ENCODE measurements at regions not wholly inside any gene's neighbourhood (a gene's known extent, or its start where the extent isn't known, plus 50 kb on each side); places are given as distances from the start of the nearest gene placed in this dataset.

- in situ Hi-C loops (cut with MboI; ENCODE audit: low pct_unique_long_range_greater_than_20kb in 2 of 9, low sequenced_read_pairs in 9 of 9, unreplicated experiment in 9 of 9): no loop called here
- no peak for ATAC-seq (replicated peaks in 6 of 8)
These were observed 147.4 kb downstream of the IL15 start for GRCh38 chr4:141783770-141784169.

GRCh38 chr4:141786946-141787345 is 150.6 kb downstream of the IL15 start:
- in situ Hi-C loops (cut with MboI; ENCODE audit: low pct_unique_long_range_greater_than_20kb in 2 of 9, low sequenced_read_pairs in 9 of 9, unreplicated experiment in 9 of 9): no loop called here
- ATAC-seq (replicated peaks in 6 of 8): no peak
- Histone ChIP-seq H3K4me1 (replicated peaks in 1 of 2) (no peaks in the 10 kb centered on the region), H3K27ac (no peak overlapping the region), H3K4me3 (no peak overlapping the region)

More at GRCh38 chr4:141783770-141784169, 147.4 kb downstream of the IL15 start:
- no peak overlapping the region for H3K4me3 ChIP-seq
- no peaks in the 10 kb centered on the region for H3K4me1 ChIP-seq (replicated peaks in 1 of 2)
- no peak overlapping the region for H3K27ac ChIP-seq

GRCh38 chr4:141788169-141788915 is 152.0 kb downstream of the IL15 start:
- 29 to 100% (median 74%) methylated on average over 2 to 4 of the region's 4 CpGs; no CpG with 5 or more reads in 2 of the 10 experiments for WGBS, 10 experiments
- Histone ChIP-seq H3K4me1 (replicated peaks in 1 of 2) (no peaks in the 10 kb centered on the region), H3K27ac (no peak overlapping the region), H3K4me3 (no peak overlapping the region)
- no peak for ATAC-seq (replicated peaks in 6 of 8)
- in situ Hi-C loops (cut with MboI; ENCODE audit: low pct_unique_long_range_greater_than_20kb in 2 of 9, low sequenced_read_pairs in 9 of 9, unreplicated experiment in 9 of 9): no loop called here

GRCh38 chr4:141789716-141790115 is 153.3 kb downstream of the IL15 start:
- ATAC-seq (replicated peaks in 6 of 8): no peak
- no peaks in the 10 kb centered on the region for H3K4me1 ChIP-seq (replicated peaks in 1 of 2)
- in situ Hi-C loops (cut with MboI; ENCODE audit: low pct_unique_long_range_greater_than_20kb in 2 of 9, low sequenced_read_pairs in 9 of 9, unreplicated experiment in 9 of 9): no loop called here
- no peak overlapping the region for H3K27ac ChIP-seq
- H3K4me3 ChIP-seq: no peak overlapping the region
- WGBS, 10 experiments: 71 to 100% (median 90%) methylated on average over 1 to 4 of the region's 4 CpGs; no CpG with 5 or more reads in 2 of the 10 experiments

GRCh38 chr4:141792164-141792563 is 155.8 kb downstream of the IL15 start:
- Histone ChIP-seq H3K4me1 (replicated peaks in 1 of 2) (no peaks in the 10 kb centered on the region), H3K27ac (no peak overlapping the region), H3K4me3 (no peak overlapping the region)
- 33 to 100% (median 94%) methylated on average over 1 to 2 of the region's 2 CpGs; no CpG with 5 or more reads in 3 of the 10 experiments for WGBS, 10 experiments
- in situ Hi-C loops (cut with MboI; ENCODE audit: low pct_unique_long_range_greater_than_20kb in 2 of 9, low sequenced_read_pairs in 9 of 9, unreplicated experiment in 9 of 9): no loop called here
- ATAC-seq (replicated peaks in 6 of 8): no peak

- Histone ChIP-seq H3K4me1 (replicated peaks in 1 of 2) (peaks cover 0 to 8% of the 10 kb centered on the region in 2 donors), H3K27ac (no peak overlapping the region), H3K4me3 (no peak overlapping the region)
- 67 to 100% (median 95%) methylated on average over 2 of the region's 2 CpGs; no CpG with 5 or more reads in 1 of the 10 experiments for WGBS, 10 experiments
- in situ Hi-C loops (cut with MboI; ENCODE audit: low pct_unique_long_range_greater_than_20kb in 2 of 9, low sequenced_read_pairs in 9 of 9, unreplicated experiment in 9 of 9): no loop called here
- ATAC-seq (replicated peaks in 6 of 8): no peak
These were observed 161.6 kb downstream of the IL15 start for GRCh38 chr4:141797966-141798365.

GRCh38 chr4:141801558-141801957 is 165.2 kb downstream of the IL15 start:
- Histone ChIP-seq H3K4me3 (no peak overlapping the region), H3K27ac (no peak overlapping the region), H3K4me1 (replicated peaks in 1 of 2) (peaks cover 0 to 8% of the 10 kb centered on the region in 2 donors)
- 40 to 100% (median 84%) methylated on average over 1 to 3 of the region's 3 CpGs for WGBS, 10 experiments
- ATAC-seq (replicated peaks in 6 of 8): no peak
- in situ Hi-C loops (cut with MboI; ENCODE audit: low pct_unique_long_range_greater_than_20kb in 2 of 9, low sequenced_read_pairs in 9 of 9, unreplicated experiment in 9 of 9): no loop called here

- Histone ChIP-seq H3K4me1 (replicated peaks in 1 of 2) (peaks cover 0 to 8% of the 10 kb centered on the region in 2 donors), H3K27ac (peak overlapping the region in 1 of 2 donors; percentile 63), H3K4me3 (no peak overlapping the region)
- peak in 3 of 8 experiments; percentile 44 to 61 (median 58) for ATAC-seq (replicated peaks in 6 of 8)
- in situ Hi-C loops (cut with MboI; ENCODE audit: low pct_unique_long_range_greater_than_20kb in 2 of 9, low sequenced_read_pairs in 9 of 9, unreplicated experiment in 9 of 9): no loop called here
- WGBS, 10 experiments: 36 to 78% (median 63%) methylated on average over 1 of the region's 1 CpG; no CpG with 5 or more reads in 1 of the 10 experiments
These were observed 165.9 kb downstream of the IL15 start for GRCh38 chr4:141802333-141802732.

- H3K4me3 ChIP-seq: no peak overlapping the region
- WGBS, 10 experiments: 63 to 100% (median 83%) methylated on average over 1 of the region's 1 CpG; no CpG with 5 or more reads in 3 of the 10 experiments
- H3K27ac ChIP-seq: no peak overlapping the region
- peaks cover 0 to 9% of the 10 kb centered on the region in 2 donors for H3K4me1 ChIP-seq (replicated peaks in 1 of 2)
- in situ Hi-C loops (cut with MboI; ENCODE audit: low pct_unique_long_range_greater_than_20kb in 2 of 9, low sequenced_read_pairs in 9 of 9, unreplicated experiment in 9 of 9): no loop called here
- ATAC-seq (replicated peaks in 6 of 8): no peak
These were observed 168.5 kb downstream of the IL15 start for GRCh38 chr4:141804836-141805235.

- in situ Hi-C loops (cut with MboI; ENCODE audit: low pct_unique_long_range_greater_than_20kb in 2 of 9, low sequenced_read_pairs in 9 of 9, unreplicated experiment in 9 of 9): no loop called here
- H3K27ac ChIP-seq: no peak overlapping the region
- 7 to 93% (median 65%) methylated on average over 1 to 4 of the region's 4 CpGs for WGBS, 10 experiments
- peak in 6 of 8 experiments; percentile 53 to 97 (median 73) for ATAC-seq (replicated peaks in 6 of 8)
- H3K4me1 ChIP-seq (replicated peaks in 1 of 2): peaks cover 0 to 13% of the 10 kb centered on the region in 2 donors
- no peak overlapping the region for H3K4me3 ChIP-seq
These were observed 170.9 kb downstream of the IL15 start for GRCh38 chr4:141807103-141807891.

GRCh38 chr4:141810038-141810711 is 173.8 kb downstream of the IL15 start:
- 45 to 91% (median 67%) methylated on average over 3 to 5 of the region's 5 CpGs for WGBS, 10 experiments

GRCh38 chr4:141810712-141811375 is 174.5 kb downstream of the IL15 start:
- H3K4me1 ChIP-seq (replicated peaks in 1 of 2): peaks cover 0 to 11% of the 10 kb centered on the region in 2 donors
- in situ Hi-C loops (cut with MboI; ENCODE audit: low pct_unique_long_range_greater_than_20kb in 2 of 9, low sequenced_read_pairs in 9 of 9, unreplicated experiment in 9 of 9): no loop called here
- no peak overlapping the region for H3K27ac ChIP-seq
- H3K4me3 ChIP-seq: no peak overlapping the region
- WGBS, 10 experiments: 60 to 100% (median 80%) methylated on average over 1 to 3 of the region's 6 CpGs; no CpG with 5 or more reads in 1 of the 10 experiments
- peak in 4 of 8 experiments; percentile 38 to 66 (median 54) for ATAC-seq (replicated peaks in 6 of 8)

More at GRCh38 chr4:141810038-141810711, 173.8 kb downstream of the IL15 start:
- Histone ChIP-seq H3K4me1 (replicated peaks in 1 of 2) (peaks cover 0 to 11% of the 10 kb centered on the region in 2 donors), H3K27ac (no peak overlapping the region), H3K4me3 (no peak overlapping the region)
- in situ Hi-C loops (cut with MboI; ENCODE audit: low pct_unique_long_range_greater_than_20kb in 2 of 9, low sequenced_read_pairs in 9 of 9, unreplicated experiment in 9 of 9): no loop called here
- no peak for ATAC-seq (replicated peaks in 6 of 8)

Measured in motor neuron (in vitro differentiated cells).